Chondrocyte (in vitro differentiated cells): ENCODE measurements at regions not wholly inside any gene's neighbourhood (a gene's known extent, or its start where the extent isn't known, plus 50 kb on each side); places are given as distances from the start of the nearest gene placed in this dataset.
"Not testable (repeated sequence)": the region's sequence is repeated elsewhere in the genome, so short reads cannot be mapped to it uniquely, and the experiment has no call there.

Source experiments
- DNase-seq: peaks from one replicate; pipeline ENCODE4 v3.0.0; 2021; ENCODE audit warnings: mixed read lengths, low spot score
- H3K27ac Mint-ChIP-seq: one replicate; pipeline ENCODE4 v1.8.0; 2021; ENCODE audit warnings: mild to moderate bottlenecking, moderate library complexity, mixed read lengths; ENCODE audit not compliant: unreplicated experiment
- H3K27me3 Mint-ChIP-seq: 2 replicates; pipeline ENCODE4 v1.8.0; 2021; ENCODE audit warnings: low read depth, mixed read lengths
- H3K36me3 Mint-ChIP-seq: 2 replicates; pipeline ENCODE4 v1.8.0; 2021; ENCODE audit warnings: low read depth, mixed read lengths
- H3K4me1 Mint-ChIP-seq: 2 replicates; pipeline ENCODE4 v1.8.0; 2021; ENCODE audit warnings: low read depth, mild to moderate bottlenecking, mixed read lengths
- H3K4me3 Mint-ChIP-seq: one replicate; pipeline ENCODE4 v1.8.0; 2021; ENCODE audit warnings: mild to moderate bottlenecking, moderate library complexity, mixed read lengths; ENCODE audit not compliant: unreplicated experiment
- H3K9me3 Mint-ChIP-seq: 2 replicates; pipeline ENCODE4 v1.8.0; 2021; ENCODE audit warnings: low read depth, mixed read lengths
- TF ChIP-seq, protein P1 (sequence below): fragments of 200-600 bp; sonication (generic); IDR thresholded peaks from 2 replicates; pipeline ENCODE4 v1.5.0; 2021; ENCODE audit warnings: antibody characterized with exemption, mild to moderate bottlenecking, moderate library complexity

DNA sequence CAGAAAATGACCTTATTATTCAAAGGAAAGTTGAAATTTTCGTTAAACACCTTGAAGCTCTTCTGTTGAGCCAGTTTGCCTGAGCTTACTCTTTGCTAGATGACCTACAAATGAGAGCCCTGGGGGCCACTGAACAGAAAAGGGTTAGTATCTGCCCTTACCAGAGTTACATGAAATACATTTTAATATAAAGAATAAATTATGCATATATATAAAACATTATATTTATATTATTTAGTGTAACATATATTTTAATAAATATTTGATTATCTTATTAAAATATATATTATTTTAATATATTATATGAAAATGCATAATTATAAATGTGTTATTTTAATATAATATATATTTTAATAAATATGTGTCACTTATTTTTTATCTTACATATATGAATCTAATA lies 628.4 kb upstream of the TPK1 start:
- H3K4me3 Mint-ChIP-seq = no peak overlapping the region
- H3K27me3 Mint-ChIP-seq = peaks cover 4% of the 10 kb centered on the region
- H3K9me3 Mint-ChIP-seq = peaks cover 21% of the 10 kb centered on the region
- no peak overlapping the region for H3K27ac Mint-ChIP-seq
- H3K4me1 Mint-ChIP-seq = no peaks in the 10 kb centered on the region
- TF ChIP-seq, protein P1, sequence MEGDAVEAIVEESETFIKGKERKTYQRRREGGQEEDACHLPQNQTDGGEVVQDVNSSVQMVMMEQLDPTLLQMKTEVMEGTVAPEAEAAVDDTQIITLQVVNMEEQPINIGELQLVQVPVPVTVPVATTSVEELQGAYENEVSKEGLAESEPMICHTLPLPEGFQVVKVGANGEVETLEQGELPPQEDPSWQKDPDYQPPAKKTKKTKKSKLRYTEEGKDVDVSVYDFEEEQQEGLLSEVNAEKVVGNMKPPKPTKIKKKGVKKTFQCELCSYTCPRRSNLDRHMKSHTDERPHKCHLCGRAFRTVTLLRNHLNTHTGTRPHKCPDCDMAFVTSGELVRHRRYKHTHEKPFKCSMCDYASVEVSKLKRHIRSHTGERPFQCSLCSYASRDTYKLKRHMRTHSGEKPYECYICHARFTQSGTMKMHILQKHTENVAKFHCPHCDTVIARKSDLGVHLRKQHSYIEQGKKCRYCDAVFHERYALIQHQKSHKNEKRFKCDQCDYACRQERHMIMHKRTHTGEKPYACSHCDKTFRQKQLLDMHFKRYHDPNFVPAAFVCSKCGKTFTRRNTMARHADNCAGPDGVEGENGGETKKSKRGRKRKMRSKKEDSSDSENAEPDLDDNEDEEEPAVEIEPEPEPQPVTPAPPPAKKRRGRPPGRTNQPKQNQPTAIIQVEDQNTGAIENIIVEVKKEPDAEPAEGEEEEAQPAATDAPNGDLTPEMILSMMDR = no peak
- no peaks in the 10 kb centered on the region for H3K36me3 Mint-ChIP-seq
- no peak for DNase-seq

DNA sequence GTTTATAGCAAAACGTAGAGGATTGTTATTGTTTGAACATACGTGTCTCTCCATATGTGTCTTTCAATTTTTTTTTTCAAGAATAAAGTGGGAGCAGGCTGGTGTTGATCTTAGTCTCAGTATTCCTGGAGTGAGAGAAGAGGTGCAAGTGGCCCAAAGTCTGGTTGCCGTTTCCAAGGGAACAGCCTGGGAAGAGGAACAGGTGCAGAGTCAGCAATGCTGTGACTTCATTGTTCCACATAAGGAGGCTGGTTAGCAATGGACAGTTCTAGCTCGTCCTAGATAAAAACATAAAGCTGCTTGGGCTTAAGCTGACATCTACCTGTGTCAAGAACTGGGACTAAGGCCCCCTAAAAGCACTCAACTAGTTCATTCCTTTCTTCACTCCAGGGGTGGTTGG lies 626.6 kb upstream of the TPK1 start:
- H3K36me3 Mint-ChIP-seq = no peaks in the 10 kb centered on the region
- H3K9me3 Mint-ChIP-seq = peaks cover 23% of the 10 kb centered on the region
- H3K4me3 Mint-ChIP-seq = no peak overlapping the region
- H3K27ac Mint-ChIP-seq = no peak overlapping the region
- DNase-seq = no peak
- H3K4me1 Mint-ChIP-seq = no peaks in the 10 kb centered on the region
- TF ChIP-seq, protein P1 = no peak
- H3K27me3 Mint-ChIP-seq = peaks cover 4% of the 10 kb centered on the region

DNA sequence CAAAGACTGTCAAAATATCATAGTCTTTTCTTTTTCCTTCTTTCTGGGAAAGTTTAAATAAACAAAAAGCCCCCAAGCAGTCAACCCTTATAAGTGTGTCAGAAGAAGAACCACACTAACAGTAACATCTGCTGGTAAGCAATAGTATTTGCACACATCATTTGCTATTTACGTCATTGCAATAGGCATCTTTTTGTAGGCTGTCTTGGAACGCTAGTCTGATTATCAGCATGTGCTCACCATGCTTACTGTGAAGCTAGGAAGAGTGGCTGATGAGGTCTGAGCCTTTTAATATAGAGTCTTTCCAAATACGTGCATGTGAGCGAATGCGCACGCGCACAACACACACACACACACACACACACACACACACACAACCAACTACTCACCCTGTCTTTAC lies 599.0 kb upstream of the TPK1 start:
- no peak overlapping the region for H3K4me3 Mint-ChIP-seq
- no peak overlapping the region for H3K27ac Mint-ChIP-seq
- no peaks in the 10 kb centered on the region for H3K27me3 Mint-ChIP-seq
- DNase-seq = no peak
- no peaks in the 10 kb centered on the region for H3K4me1 Mint-ChIP-seq
- peaks cover 15% of the 10 kb centered on the region for H3K9me3 Mint-ChIP-seq
- TF ChIP-seq, protein P1 = no peak
- no peaks in the 10 kb centered on the region for H3K36me3 Mint-ChIP-seq

DNA sequence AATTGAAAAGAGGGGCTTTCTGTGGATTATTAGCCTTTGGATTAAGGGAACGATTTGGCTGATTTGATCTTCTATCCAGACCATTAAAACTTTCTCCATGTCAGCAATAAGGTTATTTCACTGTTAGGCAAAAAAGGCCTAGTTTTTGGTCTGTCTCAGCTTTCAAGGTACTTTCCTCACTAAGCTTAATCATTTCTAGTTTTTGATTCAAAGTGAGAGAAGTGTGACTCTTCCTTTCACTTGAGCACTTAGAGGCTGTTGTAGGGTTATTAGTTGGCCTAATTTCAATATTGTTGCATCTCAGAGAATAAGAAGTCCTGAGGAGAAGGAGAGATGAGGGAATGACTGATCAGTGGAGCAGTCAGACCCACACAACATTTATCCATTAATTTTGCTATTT lies 596.0 kb upstream of the TPK1 start:
- no peak for DNase-seq
- Mint-ChIP-seq H3K27ac (no peak overlapping the region), H3K36me3 (no peaks in the 10 kb centered on the region), H3K9me3 (peaks cover 32% of the 10 kb centered on the region), H3K4me1 (no peaks in the 10 kb centered on the region), H3K4me3 (no peak overlapping the region), H3K27me3 (no peaks in the 10 kb centered on the region)
- TF ChIP-seq, protein P1 = no peak

DNA sequence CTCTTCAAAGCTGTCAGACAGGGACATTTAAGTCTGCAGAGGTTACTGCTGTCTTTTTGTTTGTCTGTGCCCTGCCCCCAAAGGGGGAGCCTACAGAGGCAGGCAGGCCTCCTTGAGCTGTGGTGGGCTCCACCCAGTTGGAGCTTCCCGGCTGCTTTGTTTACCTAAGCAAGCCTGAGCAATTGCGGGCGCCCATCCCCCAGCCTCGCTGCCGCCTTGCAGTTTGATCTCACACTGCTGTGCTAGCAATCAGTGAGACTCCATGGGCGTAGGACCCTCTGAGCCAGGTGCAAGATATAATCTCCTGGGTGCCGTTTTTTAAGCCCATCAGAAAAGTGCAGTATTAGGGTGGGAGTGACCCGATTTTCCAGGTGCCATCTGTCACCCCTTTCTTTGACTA lies 582.6 kb upstream of the TPK1 start:
- not testable (repeated sequence) for DNase-seq, H3K4me1 Mint-ChIP-seq, H3K27ac Mint-ChIP-seq, H3K27me3 Mint-ChIP-seq, H3K4me3 Mint-ChIP-seq, H3K36me3 Mint-ChIP-seq
- H3K9me3 Mint-ChIP-seq = peaks cover 33% of the 10 kb centered on the region

DNA sequence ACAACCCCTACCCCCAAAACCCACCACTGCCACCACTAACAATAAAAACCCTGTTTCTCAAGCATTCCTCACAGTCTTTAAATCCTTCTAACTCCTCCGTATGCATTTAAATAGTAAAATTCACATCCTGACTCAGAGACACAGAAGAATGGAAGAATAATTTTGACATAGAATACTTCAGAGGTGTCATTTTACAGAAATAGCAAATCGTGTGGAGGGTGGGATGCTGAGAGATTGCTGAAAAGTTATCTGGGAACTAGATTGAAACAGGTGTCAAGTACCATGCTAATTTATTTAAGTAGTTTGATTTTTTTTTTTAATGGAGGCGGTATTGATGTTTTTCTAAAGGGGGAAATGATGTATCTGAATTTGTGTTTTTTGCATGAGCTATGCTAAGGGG lies 575.2 kb upstream of the TPK1 start:
- H3K27me3 Mint-ChIP-seq = no peaks in the 10 kb centered on the region
- no peak overlapping the region for H3K27ac Mint-ChIP-seq
- no peak overlapping the region for H3K4me3 Mint-ChIP-seq
- H3K36me3 Mint-ChIP-seq = no peaks in the 10 kb centered on the region
- H3K4me1 Mint-ChIP-seq = peaks cover 30% of the 10 kb centered on the region
- TF ChIP-seq, protein P1 = no peak
- no peak for DNase-seq
- peaks cover 22% of the 10 kb centered on the region for H3K9me3 Mint-ChIP-seq
